ENCODE measurements at regions not wholly inside any gene's neighbourhood (a gene's known extent, or its start where the extent isn't known, plus 50 kb on each side); places are given as distances from the start of the nearest gene placed in this dataset.
"Not testable (repeated sequence)": the region's sequence is repeated elsewhere in the genome, so short reads cannot be mapped to it uniquely, and the experiment has no call there.

DNA sequence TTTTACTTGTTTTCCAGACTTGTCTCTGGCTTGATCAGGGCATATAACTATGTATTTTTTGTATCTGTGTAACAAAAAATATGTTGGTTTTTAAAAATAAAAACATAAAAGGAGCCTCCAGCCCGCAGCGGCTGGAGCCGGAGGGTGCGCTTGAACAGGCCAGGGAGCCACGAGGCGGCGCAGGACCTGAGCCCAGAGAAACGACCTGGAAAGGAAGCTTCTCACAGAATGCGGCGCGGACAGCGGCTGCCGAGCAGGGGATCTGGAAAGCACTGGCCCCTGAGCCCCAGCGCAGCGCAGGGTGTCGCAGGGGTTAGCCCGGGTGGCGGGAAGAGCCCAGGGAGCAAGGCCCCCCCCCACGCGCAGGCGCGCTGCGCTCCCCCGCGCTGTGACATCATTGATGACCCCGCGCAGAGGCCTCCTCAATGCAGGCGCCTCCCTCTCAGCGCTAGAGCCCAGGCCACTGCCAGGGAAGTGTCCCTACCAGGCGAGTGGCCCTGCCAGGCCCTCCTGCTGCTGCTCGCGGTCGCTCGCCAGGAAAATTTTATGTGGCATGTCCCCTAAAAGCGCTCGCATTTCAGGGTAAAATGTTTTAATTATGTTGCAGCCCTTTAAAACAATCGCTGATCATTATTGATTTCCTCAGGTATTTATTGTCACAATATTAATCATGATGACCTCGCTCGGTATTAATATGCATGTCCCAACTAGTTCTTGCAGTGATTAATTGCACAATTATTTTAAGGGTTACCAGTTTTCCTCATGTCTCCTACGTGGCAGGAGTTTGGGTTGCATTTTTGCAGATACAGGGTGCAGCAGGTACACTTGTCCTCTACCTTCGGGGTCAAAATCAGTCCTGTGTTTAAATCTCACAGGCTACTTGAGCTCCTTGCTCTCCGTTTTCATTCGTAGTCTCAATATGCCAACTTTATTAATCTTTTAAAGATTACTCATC, 134.2 kb downstream of the USP22 start:
- DNase-seq: peak; percentile 82

DNA sequence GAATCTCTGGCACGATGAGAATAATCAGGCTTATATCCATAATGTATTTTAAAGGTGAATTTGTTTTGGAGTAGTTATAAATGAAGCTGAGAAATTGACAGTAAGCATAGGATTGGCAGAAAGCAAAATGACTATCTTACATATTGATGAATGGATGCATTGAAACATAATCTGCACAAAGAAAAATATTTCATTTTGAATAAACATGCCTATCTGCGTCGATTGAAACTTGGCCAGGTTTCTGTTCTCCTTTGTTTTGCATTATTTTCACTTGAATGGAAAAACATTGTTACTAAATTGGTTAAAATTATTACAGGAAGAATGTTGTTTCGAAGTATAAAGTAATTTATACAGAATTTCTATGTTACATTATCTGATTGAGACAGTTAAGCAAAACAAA, 128.2 kb downstream of the USP22 start:
- DNase-seq: no peak

DNA sequence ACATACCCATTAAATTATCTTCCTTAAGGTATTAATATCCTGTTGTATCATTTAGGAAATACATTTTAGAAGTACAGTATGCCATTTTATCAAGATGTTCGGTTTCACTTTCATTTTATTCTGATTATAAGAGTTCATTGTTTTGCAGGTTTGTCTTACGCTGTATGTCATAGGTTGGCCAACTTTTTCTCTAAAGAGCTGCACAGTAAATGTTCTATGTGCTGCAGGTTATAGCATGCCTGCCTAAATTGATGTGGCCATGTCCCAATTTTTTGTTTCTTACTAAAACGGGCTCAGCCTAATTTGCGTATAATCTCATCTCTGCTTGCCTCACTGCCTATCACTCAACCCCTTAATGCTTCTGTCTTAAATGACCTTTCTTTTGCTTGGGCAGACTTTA, 126.4 kb downstream of the USP22 start:
- no peak for DNase-seq

DNA sequence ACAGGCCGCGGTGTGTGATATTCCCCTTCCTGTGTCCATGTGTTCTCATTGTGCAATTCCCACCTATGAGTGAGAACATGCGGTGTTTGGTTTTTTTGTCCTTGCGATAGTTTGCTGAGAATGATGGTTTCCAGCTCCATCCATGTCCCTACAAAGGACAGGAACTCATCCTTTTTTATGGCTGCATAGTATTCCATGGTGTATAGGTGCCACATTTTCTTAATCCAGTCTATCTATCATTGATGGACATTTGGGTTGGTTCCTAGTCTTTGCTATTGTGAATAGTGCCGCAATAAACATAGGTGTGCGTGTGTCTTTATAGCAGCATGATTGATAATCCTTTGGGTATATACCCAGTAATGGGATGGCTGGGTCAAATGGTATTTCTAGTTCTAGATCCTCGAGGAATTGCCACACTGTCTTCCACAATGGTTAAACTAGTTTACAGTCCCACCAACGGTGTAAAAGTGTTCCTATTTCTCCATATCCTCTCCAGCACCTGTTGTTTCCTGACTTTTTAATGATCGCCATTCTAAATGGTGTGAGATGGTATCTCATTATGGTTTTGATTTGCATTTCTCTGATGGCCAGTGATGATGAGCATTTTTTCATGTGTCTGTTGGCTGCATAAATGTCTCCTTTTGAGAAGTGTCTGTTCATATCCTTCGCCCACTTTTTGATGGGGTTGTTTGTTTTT, 125.1 kb downstream of the USP22 start:
- not testable (repeated sequence) for DNase-seq

GRCh38 chr17:20920095-20920814, 122.6 kb downstream of the USP22 start:
- DNase-seq: no peak

- DNase-seq: no peak
Measured at GRCh38 chr17:20920815-20921199, 122.0 kb downstream of the USP22 start.

GRCh38 chr17:20922128-20922670, 120.6 kb downstream of the USP22 start:
- DNase-seq: no peak

- no peak for DNase-seq
Measured at GRCh38 chr17:20924306-20924705, 118.5 kb downstream of the USP22 start.

DNA sequence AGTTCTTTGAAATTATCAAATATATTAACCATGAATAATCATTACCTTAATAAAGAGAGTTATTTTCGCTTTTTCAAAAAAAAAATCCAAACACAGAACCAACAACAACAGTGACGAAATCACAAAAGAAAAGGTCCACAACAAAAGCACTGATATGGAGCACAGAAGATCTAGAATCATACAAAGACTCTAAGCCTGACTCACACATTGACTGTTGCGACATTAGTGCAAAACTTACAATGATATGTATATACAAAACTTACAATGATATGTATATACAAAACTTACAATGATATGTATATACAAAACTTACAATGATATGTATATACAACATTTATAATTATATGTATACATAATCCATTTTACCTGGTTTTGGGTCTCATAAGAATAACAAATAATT, 117.7 kb downstream of the USP22 start:
- no peak for DNase-seq

- DNase-seq: no peak
Measured at GRCh38 chr17:20925954-20926353, 116.9 kb downstream of the USP22 start.

GRCh38 chr17:20926532-20926931, 116.3 kb downstream of the USP22 start:
- no peak for DNase-seq

DNA sequence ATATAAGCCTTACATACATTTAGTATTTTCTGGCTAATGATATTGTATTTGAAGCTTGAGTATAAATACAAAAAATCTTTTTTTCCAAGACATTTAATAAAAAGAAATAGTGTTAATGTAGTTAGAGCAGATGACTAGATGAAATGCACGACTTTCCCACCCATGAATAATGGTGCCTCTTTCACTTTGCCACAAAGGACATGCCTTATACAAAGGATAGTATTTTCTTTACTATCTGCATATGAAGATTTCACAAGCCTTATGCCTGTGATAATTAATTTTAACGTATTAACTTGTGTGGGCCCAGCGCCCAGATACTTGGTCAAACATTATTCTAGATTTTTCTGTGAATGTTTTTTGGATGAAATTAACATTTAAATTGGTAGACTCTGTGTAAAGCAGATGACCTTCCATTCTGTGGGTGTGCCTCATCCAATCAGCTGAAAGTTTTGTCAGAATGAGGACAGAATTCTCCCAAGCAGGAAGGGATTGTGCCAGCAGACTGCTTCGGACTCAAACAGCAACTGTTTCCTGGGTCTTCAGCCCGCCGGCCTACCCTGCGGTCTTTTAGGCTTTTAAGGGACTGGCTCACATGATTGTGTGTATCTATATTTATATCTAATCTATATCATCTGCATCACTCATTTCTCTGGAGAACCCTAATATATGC, 115.4 kb downstream of the USP22 start:
- DNase-seq: no peak

GRCh38 chr17:20929334-20929733, 113.5 kb downstream of the USP22 start:
- no peak for DNase-seq

DNA sequence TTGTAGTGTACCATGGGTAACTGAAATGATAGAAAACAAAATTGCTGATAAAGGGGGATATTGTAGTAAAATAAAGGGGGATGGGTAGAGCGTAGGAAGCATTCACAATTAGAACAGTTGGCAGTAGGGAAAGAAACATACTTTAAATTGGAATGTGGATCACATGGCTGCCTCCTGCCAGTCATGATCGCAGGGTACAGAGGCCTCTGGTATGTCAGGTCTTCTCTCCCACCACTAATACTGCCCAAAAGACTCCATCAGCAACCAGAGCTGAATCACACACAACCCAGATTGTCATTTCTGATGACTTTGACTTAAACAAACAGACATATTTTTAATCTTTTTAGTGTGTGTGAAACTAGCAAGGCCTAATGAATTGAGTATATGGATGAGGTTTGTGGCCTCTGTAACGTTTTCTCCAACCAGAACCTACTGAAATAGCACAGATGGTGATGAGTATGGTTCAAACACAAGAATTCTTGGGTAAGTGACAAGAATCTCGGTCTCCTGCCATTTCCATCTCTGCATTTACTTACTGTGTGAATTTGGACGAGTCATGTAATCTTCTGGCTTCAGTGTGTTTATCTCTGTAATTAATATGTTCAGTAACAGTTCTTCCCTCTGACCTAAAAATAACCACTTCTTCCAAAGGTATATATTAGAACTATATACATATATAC, 112.6 kb downstream of the USP22 start:
- DNase-seq: no peak

GRCh38 chr17:20933040-20933439, 109.8 kb downstream of the USP22 start:
- not testable (repeated sequence) for DNase-seq

DNA sequence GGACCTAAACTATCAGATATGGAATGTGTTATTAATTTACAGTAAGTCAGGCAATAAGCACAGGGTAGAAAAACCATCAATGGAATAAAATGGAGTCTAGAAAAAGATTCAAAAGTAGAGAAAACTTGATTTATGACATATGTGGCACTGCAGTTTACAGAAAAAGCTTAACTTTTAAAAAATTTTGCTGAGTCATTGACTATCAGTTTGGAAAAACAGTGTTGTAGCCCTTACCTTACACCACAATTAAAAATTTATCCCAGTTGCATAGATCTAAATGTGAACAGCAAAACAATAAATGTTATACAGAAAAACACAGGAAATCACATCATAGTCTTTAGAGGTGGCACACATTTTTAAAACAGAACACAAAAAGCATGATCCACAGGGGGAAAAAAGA, 108.5 kb downstream of the USP22 start:
- no peak for DNase-seq

GRCh38 chr17:20935740-20936139, 107.1 kb downstream of the USP22 start:
- no peak for DNase-seq

DNA sequence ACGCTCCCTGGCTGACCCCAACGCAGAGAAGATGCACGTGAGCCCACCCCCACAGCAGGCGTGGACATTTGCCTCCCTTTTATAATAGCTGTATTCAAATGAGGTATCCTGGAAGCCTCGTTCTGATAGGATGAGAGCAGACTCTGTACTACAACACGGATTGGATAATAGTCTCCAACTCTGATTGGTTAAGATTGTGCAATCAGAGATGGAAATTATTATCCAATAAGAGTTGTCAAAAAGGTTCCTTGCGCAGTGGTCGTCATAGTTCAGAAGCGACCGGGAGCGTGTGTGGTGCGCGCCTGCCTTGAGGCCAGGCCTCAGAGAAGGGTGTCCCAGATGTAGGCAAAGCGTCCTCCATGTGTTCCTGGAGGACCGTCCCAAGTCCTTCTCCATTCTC, 104.6 kb downstream of the USP22 start:
- DNase-seq: no peak

DNA sequence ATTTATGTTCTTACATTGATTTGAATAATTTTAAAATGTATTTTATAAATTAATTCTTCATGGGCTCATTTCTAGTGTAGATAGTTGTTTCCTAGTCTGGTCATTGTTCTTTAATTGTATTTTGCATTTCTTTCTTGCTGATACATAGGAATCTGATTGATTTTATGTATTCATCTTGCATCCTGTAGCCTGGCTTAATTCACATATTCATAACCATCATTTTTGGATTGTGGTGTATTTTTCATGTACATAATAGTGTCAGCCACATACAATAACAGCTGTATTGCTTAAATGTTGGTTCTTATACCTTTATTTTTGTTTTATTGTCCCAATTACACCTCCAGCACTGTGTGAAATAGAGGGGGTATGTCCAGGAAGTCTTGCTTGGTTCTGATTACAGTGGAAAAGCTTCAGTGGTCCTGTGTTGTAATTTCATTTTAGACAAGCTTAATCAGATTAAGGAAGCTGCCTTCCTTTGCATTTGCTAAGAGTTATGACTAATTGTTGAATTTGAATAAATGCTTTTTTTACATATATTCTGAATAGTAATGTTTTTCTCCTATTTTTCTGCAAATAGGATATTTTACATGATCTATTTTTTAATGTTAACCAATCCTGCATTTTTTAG, 103.7 kb downstream of the USP22 start:
- DNase-seq: no peak

GRCh38 chr17:20941872-20942271, 100.9 kb downstream of the USP22 start:
- DNase-seq: no peak
